MM.1S (cell line): ENCODE measurements at regions not wholly inside any gene's neighbourhood (a gene's known extent, or its start where the extent isn't known, plus 50 kb on each side); places are given as distances from the start of the nearest gene placed in this dataset.

ENCODE experiments used
- DNase-seq: peaks from one replicate; pipeline ENCODE4 v3.0.0-alpha.2; 2015
- H2AFZ ChIP-seq: fragments of 300-600 bp; sonication (generic); 2 replicates; pipeline ENCODE4 v1.6.0; 2016; ENCODE audit warnings: antibody characterized with exemption, low read length
- H3F3A ChIP-seq: fragments of 300-600 bp; sonication (generic); 2 replicates; pipeline ENCODE4 v1.6.1; 2016; ENCODE audit warnings: mild to moderate bottlenecking, antibody characterized with exemption, low read length, moderate library complexity, mixed read lengths; ENCODE audit not compliant: insufficient read depth
- H3K27ac ChIP-seq: fragments of 300-600 bp; sonication (generic); 2 replicates; pipeline ENCODE4 v1.5.1; 2016; ENCODE audit warnings: mild to moderate bottlenecking, low read length
- H3K27me3 ChIP-seq: fragments of 300-600 bp; sonication (generic); replicated peaks from 2 replicates; pipeline ENCODE4 v1.6.0; 2016; ENCODE audit warnings: low read length; ENCODE audit not compliant: insufficient read depth
- H3K36me3 ChIP-seq: fragments of 300-600 bp; sonication (generic); replicated peaks from 2 replicates; pipeline ENCODE4 v1.6.1; 2016; ENCODE audit warnings: mild to moderate bottlenecking, low read length, mixed read lengths; ENCODE audit not compliant: insufficient read depth
- H3K4me1 ChIP-seq: fragments of 300-600 bp; sonication (generic); 2 replicates; pipeline ENCODE4 v1.6.1; 2016; ENCODE audit warnings: low read length, mixed read lengths
- H3K4me2 ChIP-seq: fragments of 300-600 bp; sonication (generic); 2 replicates; pipeline ENCODE4 v1.6.0; 2016; ENCODE audit warnings: low read depth, low read length
- H3K4me3 ChIP-seq: fragments of 300-600 bp; sonication (generic); 2 replicates; pipeline ENCODE4 v1.5.1; 2016; ENCODE audit warnings: low read length, mixed read lengths
- H3K79me2 ChIP-seq: fragments of 300-600 bp; sonication (generic); 2 replicates; pipeline ENCODE4 v1.6.1; 2016; ENCODE audit warnings: mixed run types, low read length, mixed read lengths
- H3K9ac ChIP-seq: fragments of 300-600 bp; sonication (generic); 2 replicates; pipeline ENCODE4 v1.6.1; 2016; ENCODE audit warnings: low read length, mixed read lengths
- H3K9me2 ChIP-seq: fragments of 300-600 bp; sonication (generic); replicated peaks from 2 replicates; pipeline ENCODE4 v1.6.1; 2016; ENCODE audit warnings: mild to moderate bottlenecking, low read length, mixed read lengths; ENCODE audit not compliant: insufficient read depth
- H3K9me3 ChIP-seq: fragments of 300-600 bp; sonication (generic); replicated peaks from 2 replicates; pipeline ENCODE4 v1.6.1; 2016; ENCODE audit warnings: mild to moderate bottlenecking, low read length, mixed read lengths; ENCODE audit not compliant: insufficient read depth
- H4K20me1 ChIP-seq: fragments of 300-600 bp; sonication (generic); 2 replicates; pipeline ENCODE4 v1.6.1; 2016; ENCODE audit warnings: mild to moderate bottlenecking, low read length, moderate library complexity, mixed read lengths; ENCODE audit not compliant: insufficient read depth
- CTCF ChIP-seq: fragments of 300-600 bp; sonication (generic); IDR thresholded peaks from 2 replicates; pipeline ENCODE4 v1.5.1; 2016; ENCODE audit warnings: antibody characterized with exemption, low read length, mixed read lengths
- EZH2 ChIP-seq: fragments of 300-600 bp; sonication (generic); optimal IDR thresholded peaks from 2 replicates; pipeline ENCODE3; 2017; ENCODE audit warnings: low read depth, mild to moderate bottlenecking, antibody characterized with exemption, low read length, mixed read lengths
- EZH2phosphoT487 ChIP-seq: fragments of 300-600 bp; sonication (generic); IDR thresholded peaks from 2 replicates; pipeline ENCODE4 v1.6.1; 2018; ENCODE audit warnings: antibody characterized with exemption, low read length

GRCh38 chr12:131407221-131408035 lies 303.5 kb upstream of the SFSWAP start:
- Histone ChIP-seq H3K27me3 (no peaks in the 10 kb centered on the region), H3K79me2 (no peaks in the 10 kb centered on the region), H2AFZ (no peak overlapping the region), H3K4me2 (no peak overlapping the region), H4K20me1 (no peaks in the 10 kb centered on the region), H3K27ac (no peak overlapping the region), H3K9me2 (no peaks in the 10 kb centered on the region), H3F3A (no peaks in the 10 kb centered on the region), H3K36me3 (no peaks in the 10 kb centered on the region), H3K4me1 (no peaks in the 10 kb centered on the region), H3K9me3 (no peaks in the 10 kb centered on the region), H3K4me3 (no peak overlapping the region), H3K9ac (no peak overlapping the region)
- no peak for DNase-seq
- TF ChIP-seq EZH2phosphoT487 = no peak
- no peak for TF ChIP-seq EZH2
- no peak for TF ChIP-seq CTCF

- Histone ChIP-seq H3K27ac (no peak overlapping the region), H3K27me3 (no peaks in the 10 kb centered on the region), H3K4me2 (no peak overlapping the region), H4K20me1 (no peaks in the 10 kb centered on the region), H3K9me3 (no peaks in the 10 kb centered on the region), H3K4me3 (no peak overlapping the region), H3K9ac (no peak overlapping the region), H3K79me2 (no peaks in the 10 kb centered on the region), H3F3A (no peaks in the 10 kb centered on the region), H3K4me1 (no peaks in the 10 kb centered on the region), H3K9me2 (no peaks in the 10 kb centered on the region), H3K36me3 (no peaks in the 10 kb centered on the region), H2AFZ (no peak overlapping the region)
- TF ChIP-seq CTCF (no peak), EZH2phosphoT487 (no peak)
- DNase-seq = no peak
Measured at GRCh38 chr12:131408036-131408365, 302.9 kb upstream of the SFSWAP start.

GRCh38 chr12:131408484-131408883 lies 302.4 kb upstream of the SFSWAP start:
- no peak overlapping the region for H3K4me3 ChIP-seq
- H3K4me1 ChIP-seq = no peaks in the 10 kb centered on the region
- no peak overlapping the region for H3K9ac ChIP-seq
- no peak overlapping the region for H2AFZ ChIP-seq
- TF ChIP-seq EZH2phosphoT487 = no peak
- TF ChIP-seq CTCF = no peak
- no peak for TF ChIP-seq EZH2
- H3K27me3 ChIP-seq = no peaks in the 10 kb centered on the region
- no peaks in the 10 kb centered on the region for H3F3A ChIP-seq
- H3K79me2 ChIP-seq = no peaks in the 10 kb centered on the region
- no peaks in the 10 kb centered on the region for H3K9me2 ChIP-seq
- no peak for DNase-seq
- H3K36me3 ChIP-seq = no peaks in the 10 kb centered on the region
- H3K9me3 ChIP-seq = no peaks in the 10 kb centered on the region
- H3K27ac ChIP-seq = no peak overlapping the region
- H3K4me2 ChIP-seq = no peak overlapping the region
- no peaks in the 10 kb centered on the region for H4K20me1 ChIP-seq
